ENCODE measurements at regions not wholly inside any gene's neighbourhood (a gene's known extent, or its start where the extent isn't known, plus 50 kb on each side); places are given as distances from the start of the nearest gene placed in this dataset.

DNA sequence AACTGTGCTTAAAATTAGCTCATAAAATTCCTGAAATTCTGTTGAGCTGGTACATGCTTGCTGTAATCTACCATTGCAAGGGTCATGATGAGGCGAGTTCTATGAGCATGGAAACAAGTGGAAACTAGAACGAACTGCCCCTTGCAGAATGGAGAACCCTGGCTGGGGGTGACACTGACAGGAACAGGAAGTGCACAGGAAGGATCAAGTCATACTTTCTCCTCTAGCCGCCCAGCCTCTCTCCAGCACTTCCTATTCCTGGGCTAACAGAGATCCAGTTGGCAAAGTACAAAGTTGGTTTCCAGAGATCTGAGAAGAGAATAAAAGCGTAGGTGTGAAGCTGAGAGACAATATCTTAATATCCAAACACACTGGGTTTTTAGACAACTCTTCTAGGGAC is 414.2 kb upstream of the PODXL start (continued):
- TF ChIP-seq, protein P1, sequence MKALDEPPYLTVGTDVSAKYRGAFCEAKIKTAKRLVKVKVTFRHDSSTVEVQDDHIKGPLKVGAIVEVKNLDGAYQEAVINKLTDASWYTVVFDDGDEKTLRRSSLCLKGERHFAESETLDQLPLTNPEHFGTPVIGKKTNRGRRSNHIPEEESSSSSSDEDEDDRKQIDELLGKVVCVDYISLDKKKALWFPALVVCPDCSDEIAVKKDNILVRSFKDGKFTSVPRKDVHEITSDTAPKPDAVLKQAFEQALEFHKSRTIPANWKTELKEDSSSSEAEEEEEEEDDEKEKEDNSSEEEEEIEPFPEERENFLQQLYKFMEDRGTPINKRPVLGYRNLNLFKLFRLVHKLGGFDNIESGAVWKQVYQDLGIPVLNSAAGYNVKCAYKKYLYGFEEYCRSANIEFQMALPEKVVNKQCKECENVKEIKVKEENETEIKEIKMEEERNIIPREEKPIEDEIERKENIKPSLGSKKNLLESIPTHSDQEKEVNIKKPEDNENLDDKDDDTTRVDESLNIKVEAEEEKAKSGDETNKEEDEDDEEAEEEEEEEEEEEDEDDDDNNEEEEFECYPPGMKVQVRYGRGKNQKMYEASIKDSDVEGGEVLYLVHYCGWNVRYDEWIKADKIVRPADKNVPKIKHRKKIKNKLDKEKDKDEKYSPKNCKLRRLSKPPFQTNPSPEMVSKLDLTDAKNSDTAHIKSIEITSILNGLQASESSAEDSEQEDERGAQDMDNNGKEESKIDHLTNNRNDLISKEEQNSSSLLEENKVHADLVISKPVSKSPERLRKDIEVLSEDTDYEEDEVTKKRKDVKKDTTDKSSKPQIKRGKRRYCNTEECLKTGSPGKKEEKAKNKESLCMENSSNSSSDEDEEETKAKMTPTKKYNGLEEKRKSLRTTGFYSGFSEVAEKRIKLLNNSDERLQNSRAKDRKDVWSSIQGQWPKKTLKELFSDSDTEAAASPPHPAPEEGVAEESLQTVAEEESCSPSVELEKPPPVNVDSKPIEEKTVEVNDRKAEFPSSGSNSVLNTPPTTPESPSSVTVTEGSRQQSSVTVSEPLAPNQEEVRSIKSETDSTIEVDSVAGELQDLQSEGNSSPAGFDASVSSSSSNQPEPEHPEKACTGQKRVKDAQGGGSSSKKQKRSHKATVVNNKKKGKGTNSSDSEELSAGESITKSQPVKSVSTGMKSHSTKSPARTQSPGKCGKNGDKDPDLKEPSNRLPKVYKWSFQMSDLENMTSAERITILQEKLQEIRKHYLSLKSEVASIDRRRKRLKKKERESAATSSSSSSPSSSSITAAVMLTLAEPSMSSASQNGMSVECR (CRISPR knock-in tag; IDR thresholded peaks at IDR 0.05; ENCODE audit: borderline replicate concordance) = no peak

DNA sequence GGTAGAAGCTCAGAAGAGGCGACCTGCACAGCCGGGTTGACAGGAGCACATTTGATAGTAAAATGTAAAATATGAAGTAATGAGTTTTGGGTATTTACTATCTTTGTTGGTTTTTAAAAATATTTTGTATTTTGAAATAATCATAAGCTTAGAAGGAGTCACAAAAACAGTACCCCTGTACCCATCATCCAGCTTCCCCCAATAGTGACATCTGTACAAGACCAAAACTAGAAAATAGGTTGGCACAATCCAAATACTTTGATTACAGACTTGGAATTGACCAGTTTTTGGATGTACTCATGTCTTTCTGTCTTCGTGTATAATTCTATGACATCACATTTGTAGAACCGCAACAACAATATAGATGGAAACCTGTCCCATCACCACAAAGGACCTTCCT is 413.1 kb upstream of the PODXL start:
- H3K9me3 Mint-ChIP-seq = peaks cover 3% of the 10 kb centered on the region; the same call in 1 of the 2 replicates
- no peaks in the 10 kb centered on the region for H3K36me3 Mint-ChIP-seq
- ChIA-PET CTCF (interaction anchor here (1.5 kb wide), 1 partner anchor 24 kb away, joined by 5 read pairs; no protein-coding TSS in a partner anchor), POLR2A (no interaction called here)
- ATAC-seq = no peak
- DNase-seq (ENCODE audit: low spot score) = no peak
- no peaks in the 10 kb centered on the region for H3K4me1 Mint-ChIP-seq
- no peak overlapping the region for H3K4me3 Mint-ChIP-seq
- no peak overlapping the region for H3K27ac Mint-ChIP-seq
- TF ChIP-seq NR2C2 (CRISPR knock-in tag; IDR thresholded peaks at IDR 0.05) = no peak
- no peak for TF ChIP-seq EMX1 (CRISPR knock-in tag; IDR thresholded peaks at IDR 0.05)
- no peak for TF ChIP-seq FOXP1 (CRISPR knock-in tag; IDR thresholded peaks at IDR 0.05; ENCODE audit: borderline replicate concordance)
- no peak for TF ChIP-seq SMAD3 (CRISPR knock-in tag; IDR thresholded peaks at IDR 0.05; ENCODE audit: borderline replicate concordance)
- no peak for TF ChIP-seq OVOL2 (CRISPR knock-in tag; IDR thresholded peaks at IDR 0.05; ENCODE audit: borderline replicate concordance)
- no peak for TF ChIP-seq SMAD4 (CRISPR knock-in tag; IDR thresholded peaks at IDR 0.05)
- TF ChIP-seq, protein P2, sequence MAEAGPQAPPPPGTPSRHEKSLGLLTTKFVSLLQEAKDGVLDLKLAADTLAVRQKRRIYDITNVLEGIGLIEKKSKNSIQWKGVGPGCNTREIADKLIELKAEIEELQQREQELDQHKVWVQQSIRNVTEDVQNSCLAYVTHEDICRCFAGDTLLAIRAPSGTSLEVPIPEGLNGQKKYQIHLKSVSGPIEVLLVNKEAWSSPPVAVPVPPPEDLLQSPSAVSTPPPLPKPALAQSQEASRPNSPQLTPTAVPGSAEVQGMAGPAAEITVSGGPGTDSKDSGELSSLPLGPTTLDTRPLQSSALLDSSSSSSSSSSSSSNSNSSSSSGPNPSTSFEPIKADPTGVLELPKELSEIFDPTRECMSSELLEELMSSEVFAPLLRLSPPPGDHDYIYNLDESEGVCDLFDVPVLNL (CRISPR knock-in tag; IDR thresholded peaks at IDR 0.05; ENCODE audit: borderline replicate concordance, low read depth) = no peak
- TF ChIP-seq NR1H2 (CRISPR knock-in tag; IDR thresholded peaks at IDR 0.05) = no peak
- no peak for TF ChIP-seq PRRX2 (CRISPR knock-in tag; IDR thresholded peaks at IDR 0.05)
- TF ChIP-seq KAT7 (CRISPR knock-in tag; IDR thresholded peaks at IDR 0.05; ENCODE audit: borderline replicate concordance) = no peak
- TF ChIP-seq RELA (CRISPR knock-in tag; IDR thresholded peaks at IDR 0.05; ENCODE audit: borderline replicate concordance) = no peak
- no peak for TF ChIP-seq ZNF263 (CRISPR knock-in tag; IDR thresholded peaks at IDR 0.05; ENCODE audit: low read depth)
- TF ChIP-seq, protein P3, sequence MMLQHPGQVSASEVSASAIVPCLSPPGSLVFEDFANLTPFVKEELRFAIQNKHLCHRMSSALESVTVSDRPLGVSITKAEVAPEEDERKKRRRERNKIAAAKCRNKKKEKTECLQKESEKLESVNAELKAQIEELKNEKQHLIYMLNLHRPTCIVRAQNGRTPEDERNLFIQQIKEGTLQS (CRISPR knock-in tag; conservative IDR thresholded peaks at IDR 0.05) = no peak
- TF ChIP-seq ZNF423 (CRISPR knock-in tag; IDR thresholded peaks at IDR 0.05) = no peak
- TF ChIP-seq, protein P4, sequence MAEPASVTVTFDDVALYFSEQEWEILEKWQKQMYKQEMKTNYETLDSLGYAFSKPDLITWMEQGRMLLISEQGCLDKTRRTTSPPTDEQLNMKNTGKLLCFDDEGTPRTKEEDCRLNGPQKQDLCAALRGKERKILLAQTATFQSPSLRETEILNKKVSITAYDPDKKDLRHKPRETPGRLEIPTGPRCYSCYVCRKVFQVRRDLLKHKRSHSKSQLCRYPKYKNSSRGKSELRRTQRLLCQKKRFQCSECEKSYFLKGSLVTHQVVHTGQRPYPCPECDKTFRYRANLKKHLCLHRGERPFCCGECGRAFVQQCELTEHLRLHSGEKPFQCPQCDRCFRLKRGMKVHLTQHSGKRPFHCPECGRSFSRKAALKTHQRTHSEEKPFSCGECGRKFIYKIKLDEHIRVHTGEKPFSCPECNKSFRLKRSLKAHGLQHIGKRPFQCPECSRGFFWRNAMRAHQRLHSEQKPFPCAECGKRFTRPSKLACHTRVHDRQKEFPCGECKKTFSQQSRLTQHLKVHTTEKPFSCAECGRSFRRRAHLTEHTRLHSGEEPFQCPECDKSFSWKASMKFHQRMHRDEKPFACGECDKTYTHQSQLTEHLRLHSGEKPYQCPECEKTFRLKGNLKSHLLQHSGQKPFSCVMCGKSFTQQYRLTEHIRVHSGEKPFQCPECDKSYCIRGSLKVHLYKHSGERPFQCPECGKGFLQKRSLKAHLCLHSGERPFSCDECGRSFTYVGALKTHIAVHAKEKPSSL (CRISPR knock-in tag; conservative IDR thresholded peaks at IDR 0.05) = no peak
- TF ChIP-seq, protein P5, sequence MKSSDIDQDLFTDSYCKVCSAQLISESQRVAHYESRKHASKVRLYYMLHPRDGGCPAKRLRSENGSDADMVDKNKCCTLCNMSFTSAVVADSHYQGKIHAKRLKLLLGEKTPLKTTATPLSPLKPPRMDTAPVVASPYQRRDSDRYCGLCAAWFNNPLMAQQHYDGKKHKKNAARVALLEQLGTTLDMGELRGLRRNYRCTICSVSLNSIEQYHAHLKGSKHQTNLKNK (CRISPR knock-in tag; IDR thresholded peaks at IDR 0.05) = no peak
- TF ChIP-seq, protein P6, sequence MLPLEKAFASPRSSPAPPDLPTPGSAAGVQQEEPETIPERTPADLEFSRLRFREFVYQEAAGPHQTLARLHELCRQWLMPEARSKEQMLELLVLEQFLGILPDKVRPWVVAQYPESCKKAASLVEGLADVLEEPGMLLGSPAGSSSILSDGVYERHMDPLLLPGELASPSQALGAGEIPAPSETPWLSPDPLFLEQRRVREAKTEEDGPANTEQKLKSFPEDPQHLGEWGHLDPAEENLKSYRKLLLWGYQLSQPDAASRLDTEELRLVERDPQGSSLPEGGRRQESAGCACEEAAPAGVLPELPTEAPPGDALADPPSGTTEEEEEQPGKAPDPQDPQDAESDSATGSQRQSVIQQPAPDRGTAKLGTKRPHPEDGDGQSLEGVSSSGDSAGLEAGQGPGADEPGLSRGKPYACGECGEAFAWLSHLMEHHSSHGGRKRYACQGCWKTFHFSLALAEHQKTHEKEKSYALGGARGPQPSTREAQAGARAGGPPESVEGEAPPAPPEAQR (CRISPR knock-in tag; IDR thresholded peaks at IDR 0.05) = no peak
- TF ChIP-seq JAZF1 (CRISPR knock-in tag; IDR thresholded peaks at IDR 0.05) = no peak
- TF ChIP-seq, protein P7, sequence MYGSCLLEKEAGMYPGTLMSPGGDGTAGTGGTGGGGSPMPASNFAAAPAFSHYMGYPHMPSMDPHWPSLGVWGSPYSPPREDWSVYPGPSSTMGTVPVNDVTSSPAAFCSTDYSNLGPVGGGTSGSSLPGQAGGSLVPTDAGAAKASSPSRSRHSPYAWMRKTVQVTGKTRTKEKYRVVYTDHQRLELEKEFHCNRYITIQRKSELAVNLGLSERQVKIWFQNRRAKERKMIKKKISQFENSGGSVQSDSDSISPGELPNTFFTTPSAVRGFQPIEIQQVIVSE (CRISPR knock-in tag; IDR thresholded peaks at IDR 0.05; ENCODE audit: borderline replicate concordance) = no peak
- TF ChIP-seq TEAD1 (CRISPR knock-in tag; IDR thresholded peaks at IDR 0.05) = no peak
- no peaks in the 10 kb centered on the region for H3K27me3 Mint-ChIP-seq (ENCODE audit: low read depth)
